GM12892 (cell line): ENCODE measurements at regions not wholly inside any gene's neighbourhood (a gene's known extent, or its start where the extent isn't known, plus 50 kb on each side); places are given as distances from the start of the nearest gene placed in this dataset.

ENCODE experiments used
- POLR2A ChIP-seq: IDR thresholded peaks from 2 replicates; pipeline ENCODE4 v1.6.1; 2011; ENCODE audit warnings: low read depth, low read length, control low read depth
- POLR2AphosphoS5 ChIP-seq: IDR thresholded peaks from 2 replicates; pipeline ENCODE4 v1.6.1; 2011; ENCODE audit warnings: low read depth, low read length, control low read depth

GRCh38 chr6:88476388-88476787, 310.2 kb upstream of the CNR1 start:
- TF ChIP-seq POLR2A (no peak), POLR2AphosphoS5 (no peak)
